HCT116 (cell line): ENCODE measurements at regions not wholly inside any gene's neighbourhood (a gene's known extent, or its start where the extent isn't known, plus 50 kb on each side); places are given as distances from the start of the nearest gene placed in this dataset.

ENCODE experiments used
- ATAC-seq: fragments of 200-7000 bp; cut with Tn5 transposase; 2 replicates; pipeline ENCODE4 v1.9.1; 2020; ENCODE audit warnings: mild to moderate bottlenecking, moderate library complexity
- BruUV-seq: library from RNA; stranded (reverse); fragments of 400-500 nt; replicated peaks from 2 replicates; lab custom pipeline; 2021; lab: Mats Ljungman, UMichigan
- CTCF ChIA-PET: fragments of 300-600 bp; sonication (Branson Sonifier 250); formaldehyde crosslinking; loops from one replicate; lab custom pipeline; 2021; ENCODE audit warnings: antibody characterized with exemption; lab: Charles Lee
- POLR2A ChIA-PET: fragments of 300-600, 350-600 bp; sonication (Branson Sonifier 250); formaldehyde crosslinking; loops from one replicate; lab custom pipeline; 2021; ENCODE audit warnings: antibody characterized with exemption; lab: Charles Lee
- RAD21 ChIA-PET, 2 experiments: fragments of 300-600 bp; sonication (Branson Sonifier 250); formaldehyde crosslinking; loops; one replicate each; lab custom pipeline; 2023; ENCODE audit warnings: low total read pairs in 2 of 2; ENCODE audit not compliant: uncharacterized antibody in 2 of 2, unreplicated experiment in 2 of 2, low non-redundant PET in 1 of 2; lab: Charles Lee
- DNase-seq: peaks from one replicate; pipeline ENCODE4 v3.0.0-alpha.2; 2010; ENCODE audit warnings: low read depth, low spot score
- H2AFZ ChIP-seq: fragments of 200-600 bp; shearing (Covaris generic), sonication (generic); 2 replicates; pipeline ENCODE4 v1.6.1; 2017; ENCODE audit warnings: low read depth, mixed run types, mixed read lengths, antibody characterized with exemption, low read length; ENCODE audit not compliant: poor library complexity, severe bottlenecking
- H3K27ac ChIP-seq: 2 replicates; pipeline ENCODE4 v1.5.1; 2012; ENCODE audit warnings: low read depth, low read length
- H3K27me3 ChIP-seq: fragments of 200-600 bp; sonication (generic); 2 replicates; pipeline ENCODE4 v1.6.1; 2016; ENCODE audit warnings: mixed run types, low read length, mixed read lengths; ENCODE audit not compliant: insufficient read depth
- H3K36me3 ChIP-seq, 2 experiments: fragments of 200-500 bp in 1 of 2; fragments of 200-600 bp in 1 of 2; sonication (Bioruptor generic) in 1 of 2; sonication (generic) in 1 of 2; 2 replicates each; pipeline versions ENCODE4 v1.5.1 to v1.6.1; 2014 to 2016; ENCODE audit warnings: low read length in 2 of 2, inconsistent platforms in 1 of 2, mixed read lengths in 1 of 2, mixed run types in 1 of 2; ENCODE audit not compliant: insufficient read depth in 2 of 2, control insufficient read depth in 1 of 2
- H3K4me1 ChIP-seq, 2 experiments: fragments of 200-600 bp in 1 of 2; sonication (generic) in 1 of 2; 2 replicates each; pipeline versions ENCODE4 v1.5.1 to v1.6.1; 2012 to 2017; ENCODE audit warnings: low read length in 2 of 2, inconsistent platforms in 1 of 2, mild to moderate bottlenecking in 1 of 2, mixed read lengths in 1 of 2, mixed run types in 1 of 2, moderate library complexity in 1 of 2; ENCODE audit not compliant: insufficient read depth in 2 of 2, control insufficient read depth in 1 of 2
- H3K4me2 ChIP-seq: fragments of 200-600 bp; sonication (generic); 2 replicates; pipeline ENCODE4 v1.6.1; 2017; ENCODE audit warnings: mixed run types, low read length, mixed read lengths
- H3K4me3 ChIP-seq, 2 experiments: fragments of 200-600 bp in 1 of 2; sonication (generic) in 1 of 2; replicated peaks in 1 of 2; 2 replicates each; pipeline ENCODE4 v1.5.1; 2011 to 2016; ENCODE audit warnings: low read length in 2 of 2, control low read depth in 1 of 2, low read depth in 1 of 2, mild to moderate bottlenecking in 1 of 2, mixed read lengths in 1 of 2, mixed run types in 1 of 2
- H3K79me2 ChIP-seq: fragments of 200-600 bp; sonication (generic); 2 replicates; pipeline ENCODE4 v1.6.1; 2017; ENCODE audit warnings: mild to moderate bottlenecking, mixed run types, low read length, moderate library complexity, mixed read lengths; ENCODE audit not compliant: insufficient read depth
- H3K9ac ChIP-seq: fragments of 200-600 bp; sonication (generic); 2 replicates; pipeline ENCODE4 v1.6.1; 2016; ENCODE audit warnings: low read length, mixed read lengths
- H3K9me2 ChIP-seq: fragments of 200-600 bp; sonication (generic), shearing (Covaris generic); 2 replicates; pipeline ENCODE4 v1.6.1; 2017; ENCODE audit warnings: mixed run types, mild to moderate bottlenecking, moderate library complexity; ENCODE audit not compliant: insufficient read depth
- H3K9me3 ChIP-seq, 2 experiments: fragments of 200-500 bp in 1 of 2; fragments of 200-600 bp in 1 of 2; sonication (Bioruptor generic) in 1 of 2; sonication (generic) in 1 of 2; 2 replicates each; pipeline ENCODE4 v1.6.1; 2014 to 2017; ENCODE audit warnings: low read length in 2 of 2, mixed read lengths in 2 of 2, inconsistent platforms in 1 of 2, low read depth in 1 of 2, mild to moderate bottlenecking in 1 of 2, mixed run types in 1 of 2, moderate library complexity in 1 of 2; ENCODE audit not compliant: control insufficient read depth in 1 of 2, insufficient read depth in 1 of 2
- H4K20me1 ChIP-seq: fragments of 200-600 bp; sonication (generic), shearing (Covaris generic); 2 replicates; pipeline ENCODE4 v1.6.1; 2017; ENCODE audit warnings: mixed run types, mild to moderate bottlenecking, moderate library complexity; ENCODE audit not compliant: insufficient read depth
- ATF3 ChIP-seq: IDR thresholded peaks from 2 replicates; pipeline ENCODE4 v1.6.1; 2012
- CBX3 ChIP-seq: IDR thresholded peaks from 2 replicates; pipeline ENCODE4 v1.6.1; 2012; ENCODE audit warnings: low read depth
- ELF1 ChIP-seq: IDR thresholded peaks from 2 replicates; pipeline ENCODE4 v1.6.1; 2012; ENCODE audit warnings: low read depth, borderline replicate concordance
- JUND ChIP-seq: IDR thresholded peaks from 2 replicates; pipeline ENCODE4 v1.6.1; 2012
- MAX ChIP-seq: IDR thresholded peaks from 2 replicates; pipeline ENCODE4 v1.6.1; 2012
- POLR2A ChIP-seq: IDR thresholded peaks from 2 replicates; pipeline ENCODE4 v1.7.0; 2011; ENCODE audit warnings: borderline replicate concordance; ENCODE audit not compliant: insufficient read depth, insufficient read length; ENCODE audit errors: extremely low read depth
- RAD21 ChIP-seq: IDR thresholded peaks from 2 replicates; pipeline ENCODE4 v1.6.1; 2012; ENCODE audit warnings: low read depth, mild to moderate bottlenecking
- SIN3A ChIP-seq: IDR thresholded peaks from 2 replicates; pipeline ENCODE4 v1.6.1; 2012; ENCODE audit warnings: low read depth
- SP1 ChIP-seq: IDR thresholded peaks from 2 replicates; pipeline ENCODE4 v1.6.1; 2012; ENCODE audit warnings: low read depth
- SRF ChIP-seq: IDR thresholded peaks from 2 replicates; pipeline ENCODE4 v1.6.1; 2012; ENCODE audit warnings: low read depth
- TCF7L2 ChIP-seq: IDR thresholded peaks from 2 replicates; pipeline ENCODE4 v1.7.0; 2011; ENCODE audit warnings: borderline replicate concordance, inconsistent platforms; ENCODE audit not compliant: insufficient read depth, insufficient read length; ENCODE audit errors: extremely low read depth
- YY1 ChIP-seq: IDR thresholded peaks from 2 replicates; pipeline ENCODE4 v1.6.1; 2011; ENCODE audit warnings: low read length, low read depth, moderate library complexity, mild to moderate bottlenecking; ENCODE audit not compliant: insufficient replicate concordance; ENCODE audit errors: extremely low read depth
- intact Hi-C: fragments of 100-400 bp; cut with micrococcal nuclease; formaldehyde crosslinking; loops from 2 replicates; pipeline ENCODE4 v1.10.0; 2022
- TF ChIP-seq, protein P1 (sequence below): IDR thresholded peaks from 2 replicates; pipeline ENCODE4 v1.6.1; 2011; ENCODE audit warnings: mild to moderate bottlenecking, low read length, moderate library complexity; ENCODE audit not compliant: insufficient replicate concordance; ENCODE audit errors: extremely low read depth
- TF ChIP-seq, protein P2 (sequence below), 3 experiments: fragments of 200-600 bp in 1 of 3; sonication (generic) in 1 of 3; IDR thresholded peaks in 2 of 3; conservative IDR thresholded peaks in 1 of 3; 2 replicates each; pipeline ENCODE4 v1.5.1; 2012 to 2017; ENCODE audit warnings: low read depth in 2 of 3, low read length in 2 of 3, antibody characterized with exemption in 1 of 3, borderline replicate concordance in 1 of 3, control low read depth in 1 of 3, mild to moderate bottlenecking in 1 of 3, mixed read lengths in 1 of 3, mixed run types in 1 of 3, moderate library complexity in 1 of 3; ENCODE audit not compliant: insufficient read depth in 1 of 3

DNA sequence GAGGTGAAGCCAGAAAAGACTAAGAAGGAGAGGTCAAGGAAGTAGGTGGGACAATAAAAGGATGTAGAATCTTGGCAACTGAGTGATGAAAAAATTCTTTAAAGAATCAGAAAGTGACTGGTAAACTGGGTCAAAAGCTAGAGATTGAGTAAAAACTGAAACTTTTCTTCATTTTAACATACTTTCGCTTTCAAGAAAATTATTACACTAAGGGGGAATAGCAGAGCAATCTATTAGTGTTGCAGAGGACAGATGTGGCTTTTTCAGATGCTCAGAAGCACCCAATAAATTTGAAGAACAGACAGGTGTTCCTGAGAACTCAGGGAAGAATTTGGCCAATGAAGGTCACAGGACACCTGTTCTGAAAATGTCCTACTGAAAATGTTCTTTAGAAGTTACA is 805.4 kb upstream of the ALCAM start:
- DNase-seq (no peak), ATAC-seq (no peak)
- no peak overlapping the region for H2AFZ ChIP-seq
- H3K79me2 ChIP-seq, result no peaks in the 10 kb centered on the region
- RAD21 ChIA-PET, result no interaction called here
- no peak overlapping the region for H3K9ac ChIP-seq
- no peaks in the 10 kb centered on the region for H3K9me3 ChIP-seq
- H3K27me3 ChIP-seq, result no peaks in the 10 kb centered on the region
- CTCF ChIA-PET, result interaction anchor here (0.6 kb wide), 1 partner anchor 570 kb away, joined by 3 read pairs; no protein-coding TSS in a partner anchor
- no peaks in the 10 kb centered on the region for H4K20me1 ChIP-seq
- H3K9me2 ChIP-seq, result no peaks in the 10 kb centered on the region
- no peak overlapping the region for H3K27ac ChIP-seq
- no peak for TF ChIP-seq RAD21
- TF ChIP-seq ATF3, result no peak
- no peak for TF ChIP-seq MAX
- TF ChIP-seq JUND, result no peak
- no peak for TF ChIP-seq SIN3A
- TF ChIP-seq, protein P1, sequence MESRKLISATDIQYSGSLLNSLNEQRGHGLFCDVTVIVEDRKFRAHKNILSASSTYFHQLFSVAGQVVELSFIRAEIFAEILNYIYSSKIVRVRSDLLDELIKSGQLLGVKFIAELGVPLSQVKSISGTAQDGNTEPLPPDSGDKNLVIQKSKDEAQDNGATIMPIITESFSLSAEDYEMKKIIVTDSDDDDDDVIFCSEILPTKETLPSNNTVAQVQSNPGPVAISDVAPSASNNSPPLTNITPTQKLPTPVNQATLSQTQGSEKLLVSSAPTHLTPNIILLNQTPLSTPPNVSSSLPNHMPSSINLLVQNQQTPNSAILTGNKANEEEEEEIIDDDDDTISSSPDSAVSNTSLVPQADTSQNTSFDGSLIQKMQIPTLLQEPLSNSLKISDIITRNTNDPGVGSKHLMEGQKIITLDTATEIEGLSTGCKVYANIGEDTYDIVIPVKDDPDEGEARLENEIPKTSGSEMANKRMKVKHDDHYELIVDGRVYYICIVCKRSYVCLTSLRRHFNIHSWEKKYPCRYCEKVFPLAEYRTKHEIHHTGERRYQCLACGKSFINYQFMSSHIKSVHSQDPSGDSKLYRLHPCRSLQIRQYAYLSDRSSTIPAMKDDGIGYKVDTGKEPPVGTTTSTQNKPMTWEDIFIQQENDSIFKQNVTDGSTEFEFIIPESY, result no peak
- no peak for TF ChIP-seq POLR2A
- POLR2A ChIA-PET, result no interaction called here
- intact Hi-C loops, result no loop called here
- H3K4me2 ChIP-seq, result no peak overlapping the region
- H3K4me1 ChIP-seq, result no peaks in the 10 kb centered on the region
- H3K36me3 ChIP-seq, result no peaks in the 10 kb centered on the region
- BruUV-seq, result no TSS peak
- H3K4me3 ChIP-seq, result no peak overlapping the region

- BruUV-seq, result no TSS peak
- Histone ChIP-seq H3K27ac (no peak overlapping the region), H3K9me2 (no peaks in the 10 kb centered on the region), H3K4me3 (no peak overlapping the region), H3K79me2 (no peaks in the 10 kb centered on the region), H2AFZ (peak overlapping the region; percentile 87), H3K4me2 (no peak overlapping the region), H3K9me3 (no peaks in the 10 kb centered on the region), H4K20me1 (no peaks in the 10 kb centered on the region), H3K27me3 (no peaks in the 10 kb centered on the region), H3K9ac (no peak overlapping the region), H3K4me1 (no peaks in the 10 kb centered on the region), H3K36me3 (no peaks in the 10 kb centered on the region)
- peak; percentile 22; the same call in 1 of the 2 replicates for TF ChIP-seq RAD21
- TF ChIP-seq SP1, result no peak
- TF ChIP-seq CBX3, result 0 out of 2 replicates have a peak, but pooled peaks have one; percentile 36
- TF ChIP-seq POLR2A, result no peak
- TF ChIP-seq SRF, result no peak
- no peak for TF ChIP-seq YY1
- TF ChIP-seq ELF1, result no peak
- TF ChIP-seq TCF7L2, result no peak
- no peak for TF ChIP-seq MAX
- TF ChIP-seq, protein P2, sequence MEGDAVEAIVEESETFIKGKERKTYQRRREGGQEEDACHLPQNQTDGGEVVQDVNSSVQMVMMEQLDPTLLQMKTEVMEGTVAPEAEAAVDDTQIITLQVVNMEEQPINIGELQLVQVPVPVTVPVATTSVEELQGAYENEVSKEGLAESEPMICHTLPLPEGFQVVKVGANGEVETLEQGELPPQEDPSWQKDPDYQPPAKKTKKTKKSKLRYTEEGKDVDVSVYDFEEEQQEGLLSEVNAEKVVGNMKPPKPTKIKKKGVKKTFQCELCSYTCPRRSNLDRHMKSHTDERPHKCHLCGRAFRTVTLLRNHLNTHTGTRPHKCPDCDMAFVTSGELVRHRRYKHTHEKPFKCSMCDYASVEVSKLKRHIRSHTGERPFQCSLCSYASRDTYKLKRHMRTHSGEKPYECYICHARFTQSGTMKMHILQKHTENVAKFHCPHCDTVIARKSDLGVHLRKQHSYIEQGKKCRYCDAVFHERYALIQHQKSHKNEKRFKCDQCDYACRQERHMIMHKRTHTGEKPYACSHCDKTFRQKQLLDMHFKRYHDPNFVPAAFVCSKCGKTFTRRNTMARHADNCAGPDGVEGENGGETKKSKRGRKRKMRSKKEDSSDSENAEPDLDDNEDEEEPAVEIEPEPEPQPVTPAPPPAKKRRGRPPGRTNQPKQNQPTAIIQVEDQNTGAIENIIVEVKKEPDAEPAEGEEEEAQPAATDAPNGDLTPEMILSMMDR (IDR thresholded peaks at IDR 0.05 in 2 of 3, conservative IDR thresholded peaks at IDR 0.05 in 1 of 3; ENCODE audit: borderline replicate concordance in 1 of 3, insufficient read depth in 1 of 3, low read depth in 2 of 3, low read length in 2 of 3), result peak; percentile 19 to 78 (median 73); a peak in 5 of 6 replicates
- TF ChIP-seq JUND, result no peak
- ATAC-seq (no peak), DNase-seq (peak; percentile 42)
- ChIA-PET RAD21 (no interaction called here), CTCF (no interaction called here), POLR2A (no interaction called here)
- intact Hi-C loops, result no loop called here
Observed at GRCh38 chr3:104564045-104564643, 802.6 kb upstream of the ALCAM start.
